ENCODE measurements at regions not wholly inside any gene's neighbourhood (a gene's known extent, or its start where the extent isn't known, plus 50 kb on each side); places are given as distances from the start of the nearest gene placed in this dataset.

- no peak for DNase-seq (ENCODE audit: low read depth in 3 of 3)
These were observed 858.2 kb upstream of the SOX9 start for GRCh38 chr17:71262586-71262985.

DNA sequence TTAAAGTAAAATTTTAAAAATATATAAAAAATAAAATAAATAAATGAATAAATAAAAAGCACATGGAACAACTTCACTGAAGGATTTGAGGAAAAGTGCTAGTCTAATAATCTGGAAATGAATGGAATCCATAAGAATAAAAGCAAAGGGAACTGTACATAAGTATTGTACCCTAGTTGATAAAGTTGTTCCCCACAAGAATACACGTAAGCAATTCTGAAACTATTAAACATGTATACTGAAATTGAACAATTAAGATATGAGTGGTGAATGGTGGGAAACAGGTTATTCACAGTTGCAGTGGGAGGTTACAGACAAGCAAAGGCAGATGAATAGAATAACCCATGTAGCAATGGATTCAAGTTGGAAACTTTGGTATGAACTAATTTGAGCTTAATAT lies 853.2 kb upstream of the SOX9 start:
- DNase-seq (ENCODE audit: low read depth in 3 of 3), result no peak

GRCh38 chr17:71269201-71269600 lies 851.6 kb upstream of the SOX9 start:
- DNase-seq (ENCODE audit: low read depth in 3 of 3), result no peak

GRCh38 chr17:71273441-71273840 lies 847.4 kb upstream of the SOX9 start:
- no peak for DNase-seq (ENCODE audit: low read depth in 3 of 3)

DNA sequence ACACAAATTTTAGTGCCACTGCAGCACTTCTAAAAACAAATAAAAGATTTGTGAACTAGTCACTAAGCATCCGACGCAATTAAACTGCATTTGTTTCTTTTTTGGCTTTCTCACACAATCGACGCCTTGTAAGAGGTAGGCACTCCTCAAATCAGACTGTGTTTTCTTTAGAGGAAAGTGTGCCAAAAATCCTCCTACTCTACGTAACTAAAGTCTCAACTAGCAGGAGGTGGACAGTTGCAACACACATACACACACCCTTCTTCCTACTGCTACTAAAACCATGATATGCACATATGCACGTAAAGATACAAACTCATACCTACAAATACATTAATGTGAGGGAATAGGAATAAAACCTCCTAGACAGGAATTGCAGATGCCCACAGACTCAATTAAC lies 844.7 kb upstream of the SOX9 start:
- DNase-seq (ENCODE audit: low read depth in 3 of 3), result no peak

DNA sequence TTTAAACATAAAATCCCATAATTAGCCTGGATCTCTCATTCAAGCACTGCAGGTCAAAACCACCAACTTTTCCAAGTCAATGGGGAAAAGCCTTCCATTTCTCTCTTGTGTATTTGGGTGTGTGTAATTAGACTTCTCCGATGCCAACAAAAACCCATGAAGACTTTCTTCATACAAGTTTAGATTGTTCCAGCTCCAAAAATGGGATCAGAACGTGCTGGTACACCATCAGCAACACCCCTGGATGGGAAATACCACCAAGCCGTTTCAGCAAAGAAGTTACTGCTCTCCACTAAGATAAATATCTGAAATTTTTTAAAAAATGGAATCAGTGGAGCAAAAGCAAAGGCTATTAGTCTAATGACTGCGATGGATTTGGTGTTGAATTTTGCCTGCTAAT lies 837.3 kb upstream of the SOX9 start:
- no peak for DNase-seq (ENCODE audit: low read depth in 3 of 3)

DNA sequence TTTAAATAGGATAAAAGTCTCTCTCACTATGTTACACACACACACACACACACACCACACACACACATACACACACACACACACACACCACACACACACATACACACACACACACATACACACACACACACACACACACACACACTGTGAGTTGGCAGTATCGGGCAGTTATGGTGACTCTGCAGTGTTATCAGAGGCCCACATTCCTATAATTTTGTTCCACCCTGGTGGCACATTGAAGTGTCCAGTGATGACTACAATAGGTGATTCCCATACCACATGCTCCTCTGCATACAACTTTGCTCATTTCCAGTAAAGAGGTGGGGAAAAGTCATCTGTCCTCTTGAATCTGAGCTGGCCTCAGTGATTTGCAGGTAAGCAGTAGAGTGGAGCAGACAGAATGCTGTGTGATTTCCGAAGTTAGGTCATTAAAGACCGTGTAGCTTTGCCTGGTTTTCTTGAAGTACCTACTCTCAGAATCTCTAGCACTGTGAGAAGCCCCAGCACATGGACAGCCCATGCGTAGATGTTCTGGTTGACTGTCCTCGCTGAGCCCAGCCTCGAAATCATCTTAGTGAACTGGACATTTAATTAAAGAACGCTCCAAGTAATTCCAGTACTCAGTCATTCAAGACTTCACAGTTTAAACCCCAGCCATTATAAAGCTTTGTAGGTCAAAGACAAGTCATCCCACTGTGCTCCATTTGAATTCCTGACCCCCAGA lies 836.6 kb upstream of the SOX9 start:
- no peak for DNase-seq (ENCODE audit: low read depth in 3 of 3)

DNA sequence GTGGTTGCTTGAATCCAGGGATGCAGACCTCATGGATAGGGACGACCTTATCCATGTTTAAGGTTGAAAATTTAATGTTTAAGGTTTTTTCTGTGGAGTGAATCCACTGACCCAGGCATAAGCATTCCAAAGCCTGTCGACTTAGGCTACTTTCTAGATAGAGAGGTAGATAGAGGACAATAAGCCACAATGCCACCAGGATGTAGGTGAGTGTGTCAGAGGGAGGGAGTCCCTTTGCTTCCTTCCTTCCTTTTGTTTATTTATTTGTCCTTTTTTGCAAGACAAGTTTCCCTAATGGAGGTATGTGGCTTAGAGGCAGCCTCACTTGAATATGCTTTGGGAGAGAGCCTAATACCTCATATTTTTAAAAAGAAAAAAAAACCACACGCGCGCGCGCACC lies 834.2 kb upstream of the SOX9 start:
- no peak for DNase-seq (ENCODE audit: low read depth in 3 of 3)

DNA sequence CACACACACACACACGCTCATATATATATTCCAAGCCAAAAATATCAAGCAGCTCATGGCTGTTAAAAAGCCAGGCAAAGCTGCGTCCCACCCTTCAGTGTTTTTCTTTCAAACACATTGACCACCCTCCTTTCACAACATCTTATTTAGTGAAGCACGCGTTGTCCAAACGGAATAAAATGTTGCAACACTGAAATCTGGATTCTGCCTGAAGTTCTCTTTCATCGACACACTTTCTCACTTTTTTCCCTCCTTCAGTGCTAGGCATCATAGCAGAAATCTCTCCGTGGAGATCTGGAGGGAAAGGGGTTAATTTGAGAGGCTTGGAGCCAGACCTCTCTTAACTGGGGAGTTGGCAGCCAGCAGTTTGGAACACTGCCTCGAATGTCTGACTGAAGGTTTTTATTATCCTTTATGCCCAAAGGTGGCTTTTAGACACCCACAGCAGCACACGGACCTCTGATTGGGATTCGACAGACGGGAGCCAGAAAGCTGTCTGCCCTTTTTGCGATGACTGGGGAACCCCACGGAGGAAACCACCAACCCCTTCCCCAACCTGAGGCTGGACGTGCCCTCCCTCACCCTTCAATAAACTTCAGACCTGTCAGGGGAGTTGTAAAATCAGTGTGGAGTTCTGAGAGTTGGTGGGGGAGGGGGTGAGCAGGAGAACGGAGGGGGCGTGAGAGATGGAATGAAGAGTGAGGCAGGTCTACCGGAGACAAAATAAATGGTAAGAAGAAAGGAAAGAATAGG lies 833.6 kb upstream of the SOX9 start:
- no peak for DNase-seq (ENCODE audit: low read depth in 3 of 3)

DNA sequence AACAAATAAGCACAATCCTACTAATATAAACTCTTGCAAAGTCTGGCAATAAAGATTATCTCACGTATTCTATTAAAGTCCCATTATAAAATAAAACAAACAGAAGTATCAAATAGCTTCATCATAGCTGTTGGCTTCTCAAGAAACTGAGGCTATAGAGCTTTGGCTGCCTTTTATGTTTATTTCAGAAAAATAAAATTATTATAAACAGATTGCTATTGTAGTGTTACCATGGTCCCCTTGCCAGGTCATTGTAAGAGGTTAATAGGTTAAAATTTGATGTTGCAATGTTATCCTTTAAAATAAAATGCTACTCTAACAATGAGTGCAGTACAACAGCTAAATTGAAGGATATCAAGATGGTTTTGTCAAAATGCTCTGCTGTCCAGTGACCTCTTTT lies 828.8 kb upstream of the SOX9 start:
- no peak for DNase-seq (ENCODE audit: low read depth in 3 of 3)

DNA sequence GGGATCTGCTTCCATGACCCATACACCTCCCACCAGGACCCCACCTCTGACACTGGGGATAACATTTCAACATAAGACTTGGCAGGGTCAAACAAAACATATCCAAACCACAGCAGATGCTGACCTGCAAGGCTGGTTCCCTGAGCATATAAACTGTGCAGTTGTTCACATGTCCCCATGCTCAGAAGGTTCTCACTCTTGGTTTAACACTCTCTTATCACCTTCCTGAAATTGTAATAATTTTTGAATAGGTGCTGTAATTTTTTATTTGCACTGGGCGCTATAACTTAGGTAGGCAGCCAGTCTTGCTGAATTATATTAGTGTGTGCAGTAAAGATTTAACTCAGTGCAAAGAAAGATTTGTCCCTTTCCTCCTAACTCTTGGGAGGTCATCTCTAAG lies 824.8 kb upstream of the SOX9 start:
- DNase-seq (ENCODE audit: low read depth in 3 of 3), result no peak

- no peak for DNase-seq (ENCODE audit: low read depth in 3 of 3)
These were observed 819.8 kb upstream of the SOX9 start for GRCh38 chr17:71301063-71301462.

- no peak for DNase-seq (ENCODE audit: low read depth in 3 of 3)
These were observed 817.9 kb upstream of the SOX9 start for GRCh38 chr17:71302721-71303549.

DNA sequence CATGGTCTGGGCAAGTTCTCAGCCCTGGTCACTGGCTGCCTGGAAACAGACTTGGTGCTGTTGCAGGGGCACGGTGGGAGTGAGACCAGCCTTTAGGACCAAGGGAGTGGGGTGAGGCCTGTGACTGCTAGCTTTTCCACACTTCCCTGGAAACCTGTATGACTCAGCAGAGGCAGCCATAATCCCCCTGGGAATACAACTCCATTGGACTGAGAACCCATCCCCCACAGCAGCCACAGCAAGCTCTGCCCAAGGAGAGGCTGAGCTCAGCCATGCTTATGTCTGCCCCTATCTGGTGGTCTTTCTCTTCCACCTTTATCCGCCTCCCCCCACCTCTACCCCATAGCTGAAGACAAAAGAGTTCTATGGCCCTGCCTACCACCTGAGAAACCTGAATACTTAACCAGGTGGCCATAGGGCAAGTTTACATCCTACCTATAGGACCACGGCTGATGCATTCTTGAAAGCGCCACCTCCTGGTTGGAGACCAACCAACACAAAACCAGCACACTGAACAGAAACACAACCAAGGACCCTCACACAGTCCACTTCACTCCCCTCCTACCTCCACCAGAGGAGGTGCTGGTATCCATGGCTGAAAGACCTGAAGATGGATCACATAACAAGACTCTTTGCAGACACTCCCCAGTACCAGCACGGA lies 816.2 kb upstream of the SOX9 start:
- DNase-seq (ENCODE audit: low read depth in 3 of 3), result no peak

GRCh38 chr17:71313866-71314265 lies 807.0 kb upstream of the SOX9 start:
- DNase-seq (ENCODE audit: low read depth in 3 of 3), result no peak

- DNase-seq (ENCODE audit: low read depth in 3 of 3), result no peak
These were observed 805.3 kb upstream of the SOX9 start for GRCh38 chr17:71315568-71315967.

DNA sequence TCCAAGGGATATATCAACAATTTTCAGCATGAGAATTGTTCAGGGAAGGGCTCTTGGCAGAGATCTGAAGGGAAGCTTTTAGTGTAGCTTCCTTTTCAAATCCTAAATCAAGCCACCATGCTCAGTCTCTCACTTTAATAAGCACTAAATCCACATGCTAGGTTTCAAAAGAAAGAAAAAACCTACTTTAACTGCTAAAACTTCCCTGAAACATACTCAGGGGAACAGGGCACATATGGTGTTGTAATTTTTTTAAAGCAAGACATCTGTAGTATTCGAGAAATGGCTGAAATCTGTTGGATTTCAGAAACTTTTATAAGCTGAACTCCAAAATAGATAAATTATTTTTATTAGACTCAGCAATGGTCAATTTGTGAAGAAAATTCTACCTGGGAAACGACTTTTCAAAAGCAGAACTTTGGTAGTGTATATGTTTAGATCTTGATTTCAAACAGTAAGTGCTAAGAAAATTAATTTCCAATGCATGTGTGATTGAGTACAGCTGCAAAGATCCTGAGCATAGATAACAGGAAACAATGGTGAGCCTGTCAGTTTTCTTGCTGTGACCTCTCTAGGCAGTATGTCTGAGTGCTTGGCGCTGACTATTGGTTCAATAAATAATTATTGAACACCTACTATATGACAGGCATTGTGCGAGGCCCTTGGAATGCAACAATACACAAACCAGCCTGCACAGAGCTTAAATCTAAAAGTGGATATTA lies 804.5 kb upstream of the SOX9 start:
- DNase-seq (ENCODE audit: low read depth in 3 of 3), result no peak

GRCh38 chr17:71320009-71320796 lies 800.6 kb upstream of the SOX9 start:
- no peak for DNase-seq (ENCODE audit: low read depth in 3 of 3)

DNA sequence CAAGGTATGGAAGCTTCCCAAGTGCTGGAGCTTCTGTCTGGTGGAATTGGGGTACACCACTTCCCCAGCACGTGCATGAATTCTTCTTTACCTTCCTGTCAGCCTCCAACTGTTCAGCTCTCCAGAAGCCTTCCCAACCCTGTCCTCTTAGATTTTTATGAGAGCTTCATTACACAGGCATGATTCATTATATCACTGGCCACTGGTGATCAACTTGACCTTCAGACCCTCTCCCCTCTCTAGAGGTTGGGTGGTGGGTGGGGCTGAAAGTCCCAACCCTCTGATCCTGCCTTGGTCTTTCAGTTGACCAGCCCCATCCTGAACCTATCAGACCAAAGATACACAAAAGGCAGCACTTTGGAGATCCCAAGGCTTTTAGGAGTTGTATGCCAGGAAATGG lies 795.7 kb upstream of the SOX9 start:
- no peak for DNase-seq (ENCODE audit: low read depth in 3 of 3)

DNA sequence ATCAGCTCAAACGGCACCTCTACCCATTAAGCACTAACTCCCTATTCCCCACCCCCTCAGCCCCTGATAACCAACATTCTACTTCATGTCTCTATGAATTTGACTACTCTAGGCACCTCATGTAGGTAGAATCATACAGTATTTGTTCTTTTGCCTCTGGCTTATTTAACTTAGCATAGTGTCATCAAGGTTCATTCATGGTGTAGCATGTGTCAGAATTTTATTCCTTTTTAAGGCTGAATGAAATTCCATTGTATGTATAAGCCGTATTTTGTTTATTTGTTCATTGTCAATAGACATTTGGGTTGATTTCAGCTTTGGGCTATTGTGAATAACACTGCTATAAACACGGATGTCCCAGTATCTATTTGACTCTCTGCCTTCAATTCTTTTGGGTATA lies 794.9 kb upstream of the SOX9 start:
- DNase-seq (ENCODE audit: low read depth in 3 of 3), result no peak
